HL-60 (cell line): ENCODE measurements at regions not wholly inside any gene's neighbourhood (a gene's known extent, or its start where the extent isn't known, plus 50 kb on each side); places are given as distances from the start of the nearest gene placed in this dataset.

ENCODE experiments used
- DNase-seq, 2 experiments: peaks; one replicate each; pipeline ENCODE4 v3.0.0-alpha.2; 2010 to 2020; ENCODE audit warnings: low read depth in 1 of 2, low spot score in 1 of 2
- H3K27ac ChIP-seq: fragments of 250-450 bp; sonication (Bioruptor Pico); replicated peaks from 2 replicates; pipeline ENCODE4 v1.5.1; 2020; ENCODE audit warnings: mild to moderate bottlenecking, moderate library complexity
- H3K27me3 ChIP-seq: fragments of 250-450 bp; sonication (Bioruptor Pico); 2 replicates; pipeline ENCODE4 v1.5.1; 2021; ENCODE audit warnings: mild to moderate bottlenecking, moderate library complexity; ENCODE audit not compliant: insufficient read depth, poor library complexity, severe bottlenecking
- H3K4me3 ChIP-seq: replicated peaks from 2 replicates; pipeline ENCODE4 v1.5.1; 2011; ENCODE audit warnings: mild to moderate bottlenecking, control low read depth, low read length; ENCODE audit not compliant: insufficient read depth
- CTCF ChIP-seq: IDR thresholded peaks from one replicate; pipeline ENCODE4 v1.5.1; 2011; ENCODE audit warnings: low read length, control low read depth, inconsistent platforms; ENCODE audit not compliant: insufficient read depth
- GABPA ChIP-seq: IDR thresholded peaks from 2 replicates; pipeline ENCODE4 v1.6.1; 2012; ENCODE audit warnings: low read depth
- POLR2AphosphoS5 ChIP-seq: IDR thresholded peaks from 2 replicates; pipeline ENCODE4 v1.6.1; 2012; ENCODE audit warnings: low read depth
- REST ChIP-seq: IDR thresholded peaks from 2 replicates; pipeline ENCODE4 v1.6.1; 2012; ENCODE audit warnings: low read depth; ENCODE audit not compliant: insufficient replicate concordance
- SPI1 ChIP-seq: IDR thresholded peaks from 2 replicates; pipeline ENCODE4 v1.6.1; 2012; ENCODE audit warnings: low read depth, mild to moderate bottlenecking, borderline replicate concordance

- Histone ChIP-seq H3K4me3 (no peak overlapping the region), H3K27me3 (no peaks in the 10 kb centered on the region)
These were observed 408.8 kb downstream of the INSC start for GRCh38 chr11:15523543-15523942.

GRCh38 chr11:15525582-15525981, 410.9 kb downstream of the INSC start:
- Histone ChIP-seq H3K27ac (no peak overlapping the region), H3K27me3 (no peaks in the 10 kb centered on the region), H3K4me3 (no peak overlapping the region)
- no peak for TF ChIP-seq SPI1
- TF ChIP-seq GABPA: no peak
- no peak for TF ChIP-seq REST
- no peak for TF ChIP-seq POLR2AphosphoS5
- TF ChIP-seq CTCF: no peak
- no peak for DNase-seq

More at GRCh38 chr11:15523543-15523942, 408.8 kb downstream of the INSC start:
- TF ChIP-seq REST (no peak), GABPA (no peak), SPI1 (no peak), CTCF (no peak)
- no peak overlapping the region for H3K27ac ChIP-seq
- no peak for DNase-seq

GRCh38 chr11:15526032-15526431, 411.3 kb downstream of the INSC start:
- DNase-seq: no peak
- Histone ChIP-seq H3K4me3 (no peak overlapping the region), H3K27ac (no peak overlapping the region), H3K27me3 (no peaks in the 10 kb centered on the region)
- TF ChIP-seq POLR2AphosphoS5 (no peak), REST (no peak), GABPA (no peak), SPI1 (no peak), CTCF (no peak)
